ENCODE measurements at regions not wholly inside any gene's neighbourhood (a gene's known extent, or its start where the extent isn't known, plus 50 kb on each side); places are given as distances from the start of the nearest gene placed in this dataset.

DNA sequence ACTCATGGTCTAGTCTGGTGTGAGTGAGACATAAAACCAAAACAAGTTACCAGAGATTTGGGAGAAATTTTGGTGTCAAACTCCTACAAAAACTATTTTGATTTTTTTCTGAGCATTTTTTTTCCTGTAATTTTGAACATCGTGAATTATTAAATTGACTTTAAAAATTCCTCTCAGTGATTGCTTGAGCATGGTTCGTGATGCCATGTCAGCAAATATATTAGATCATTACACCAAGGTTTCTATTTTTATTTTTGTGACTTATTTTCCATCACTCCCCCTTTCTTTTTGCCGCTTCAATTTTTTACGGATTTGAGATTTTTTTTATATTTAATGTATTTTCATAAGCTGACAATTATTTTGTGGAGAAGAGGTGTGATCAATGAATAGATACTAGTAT, 613.9 kb upstream of the LRATD1 start:
- POLR2A ChIA-PET: no interaction called here
- no peak overlapping the region for H2AFZ ChIP-seq (ENCODE audit: low read length)
- no peaks in the 10 kb centered on the region for H3K9me2 ChIP-seq (ENCODE audit: insufficient read depth, low read length)
- no peak overlapping the region for H3K4me2 ChIP-seq (ENCODE audit: low read length)
- no peaks in the 10 kb centered on the region for H3K36me3 ChIP-seq (ENCODE audit: insufficient read depth, low read length)
- H3K79me2 ChIP-seq (ENCODE audit: insufficient read depth, low read depth, low read length): no peaks in the 10 kb centered on the region
- intact Hi-C loops (cut with micrococcal nuclease; ENCODE audit: unreplicated experiment): no loop called here
- H4K20me1 ChIP-seq (ENCODE audit: insufficient read depth, low read length): no peaks in the 10 kb centered on the region
- BruUV-seq (replicated peaks): no TSS peak
- no peak overlapping the region for H3K4me3 ChIP-seq (ENCODE audit: low read depth, low read length, poor library complexity, severe bottlenecking)
- TF ChIP-seq EZH2phosphoT487 (IDR thresholded peaks at IDR 0.05; ENCODE audit: borderline replicate concordance, low read depth, low read length) (no peak), CTCF (conservative IDR thresholded peaks at IDR 0.05; ENCODE audit: low read length) (no peak)
- H3K9me3 ChIP-seq (ENCODE audit: low read length): no peaks in the 10 kb centered on the region
- H3K4me1 ChIP-seq (ENCODE audit: insufficient read depth, low read length, poor library complexity, severe bottlenecking): no peaks in the 10 kb centered on the region
- H3K27ac ChIP-seq (ENCODE audit: low read depth, low read length, poor library complexity, severe bottlenecking): no peak overlapping the region
- CTCF ChIA-PET (ENCODE audit: unreplicated experiment): no interaction called here
- DNase-seq (ENCODE audit: low spot score): no peak

DNA sequence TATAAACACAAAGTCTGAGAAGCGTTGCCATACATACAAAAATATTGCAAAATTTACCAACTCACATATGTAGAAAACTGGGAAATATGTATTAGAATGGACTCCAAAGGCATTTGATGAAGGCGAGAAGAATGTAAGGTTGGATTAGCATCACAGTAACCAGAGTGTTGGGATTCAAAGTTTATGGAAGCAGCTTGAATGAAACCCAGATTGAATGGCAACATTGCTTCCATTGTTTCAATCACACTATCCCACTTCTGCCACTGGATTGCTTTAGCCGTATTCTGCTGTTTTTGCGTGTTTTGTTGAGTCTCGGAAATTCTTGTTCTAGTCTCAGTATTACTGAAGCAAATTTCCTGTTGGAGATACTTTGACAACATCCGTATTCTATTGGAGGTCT, 609.0 kb upstream of the LRATD1 start:
- H3K4me3 ChIP-seq (ENCODE audit: low read depth, low read length, poor library complexity, severe bottlenecking): no peak overlapping the region
- no peaks in the 10 kb centered on the region for H3K79me2 ChIP-seq (ENCODE audit: insufficient read depth, low read depth, low read length)
- no peak overlapping the region for H3K4me2 ChIP-seq (ENCODE audit: low read length)
- no peak for TF ChIP-seq CTCF (conservative IDR thresholded peaks at IDR 0.05; ENCODE audit: low read length)
- no peak for TF ChIP-seq EZH2phosphoT487 (IDR thresholded peaks at IDR 0.05; ENCODE audit: borderline replicate concordance, low read depth, low read length)
- no peaks in the 10 kb centered on the region for H3K9me2 ChIP-seq (ENCODE audit: insufficient read depth, low read length)
- no peak overlapping the region for H3K27ac ChIP-seq (ENCODE audit: low read depth, low read length, poor library complexity, severe bottlenecking)
- no peaks in the 10 kb centered on the region for H3K36me3 ChIP-seq (ENCODE audit: insufficient read depth, low read length)
- H4K20me1 ChIP-seq (ENCODE audit: insufficient read depth, low read length): no peaks in the 10 kb centered on the region
- no peak for DNase-seq (ENCODE audit: low spot score)
- POLR2A ChIA-PET: no interaction called here
- CTCF ChIA-PET (ENCODE audit: unreplicated experiment): no interaction called here
- H3K9me3 ChIP-seq (ENCODE audit: low read length): no peaks in the 10 kb centered on the region
- no peak overlapping the region for H2AFZ ChIP-seq (ENCODE audit: low read length)
- H3K4me1 ChIP-seq (ENCODE audit: insufficient read depth, low read length, poor library complexity, severe bottlenecking): no peaks in the 10 kb centered on the region
- intact Hi-C loops (cut with micrococcal nuclease; ENCODE audit: unreplicated experiment): no loop called here
- BruUV-seq (replicated peaks): no TSS peak

DNA sequence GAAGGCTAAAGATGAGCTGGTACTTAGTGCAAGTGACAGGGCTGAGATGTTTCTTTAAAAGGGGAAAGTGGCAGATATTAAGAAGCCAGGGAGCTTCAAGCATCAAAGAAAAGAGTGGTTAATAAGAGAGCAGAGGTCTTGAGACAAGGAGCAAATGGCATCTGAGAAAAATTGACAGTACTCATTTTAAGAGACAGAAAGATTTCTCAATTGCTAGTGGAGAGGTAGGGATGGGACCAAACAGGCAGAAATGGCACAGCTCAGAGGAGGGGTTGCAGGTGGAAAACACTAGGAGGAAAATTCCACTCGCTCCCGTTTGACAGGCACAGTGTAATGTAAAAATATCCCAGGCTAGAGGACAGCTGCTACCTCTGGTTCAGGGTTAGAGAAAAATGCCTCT, 593.4 kb upstream of the LRATD1 start:
- Histone ChIP-seq H3K9me2 (ENCODE audit: insufficient read depth, low read length) (no peaks in the 10 kb centered on the region), H4K20me1 (ENCODE audit: insufficient read depth, low read length) (no peaks in the 10 kb centered on the region), H2AFZ (ENCODE audit: low read length) (no peak overlapping the region), H3K36me3 (ENCODE audit: insufficient read depth, low read length) (no peaks in the 10 kb centered on the region), H3K27ac (ENCODE audit: low read depth, low read length, poor library complexity, severe bottlenecking) (no peak overlapping the region), H3K4me3 (ENCODE audit: low read depth, low read length, poor library complexity, severe bottlenecking) (no peak overlapping the region), H3K4me1 (ENCODE audit: insufficient read depth, low read length, poor library complexity, severe bottlenecking) (no peaks in the 10 kb centered on the region), H3K4me2 (ENCODE audit: low read length) (no peak overlapping the region), H3K9me3 (ENCODE audit: low read length) (no peaks in the 10 kb centered on the region), H3K79me2 (ENCODE audit: insufficient read depth, low read depth, low read length) (no peaks in the 10 kb centered on the region)
- DNase-seq (ENCODE audit: low spot score): no peak
- TF ChIP-seq CTCF (conservative IDR thresholded peaks at IDR 0.05; ENCODE audit: low read length) (no peak), EZH2phosphoT487 (IDR thresholded peaks at IDR 0.05; ENCODE audit: borderline replicate concordance, low read depth, low read length) (no peak)
- intact Hi-C loops (cut with micrococcal nuclease; ENCODE audit: unreplicated experiment): no loop called here
- POLR2A ChIA-PET: no interaction called here
- CTCF ChIA-PET (ENCODE audit: unreplicated experiment): no interaction called here
- no TSS peak for BruUV-seq (replicated peaks)
